K562 (cell line): ENCODE measurements at regions not wholly inside any gene's neighbourhood (a gene's known extent, or its start where the extent isn't known, plus 50 kb on each side); places are given as distances from the start of the nearest gene placed in this dataset.

Experiments used
- COPS2 ChIP-seq: fragments of 450-650 bp; conservative IDR thresholded peaks from 2 replicates; pipeline ENCODE4 v1.6.1; 2016; ENCODE audit warnings: mild to moderate bottlenecking, moderate library complexity
- HNRNPH1 ChIP-seq: fragments of 200-400 bp; formaldehyde crosslinking; optimal IDR thresholded peaks from 2 replicates; pipeline ENCODE3; 2017; ENCODE audit warnings: low read depth, mild to moderate bottlenecking, low read length, moderate library complexity
- NFRKB ChIP-seq: fragments of 450-650 bp; IDR thresholded peaks from 2 replicates; pipeline ENCODE4 v1.6.1; 2016; ENCODE audit warnings: low read depth
- PCBP1 ChIP-seq: fragments of 200-400 bp; formaldehyde crosslinking; IDR thresholded peaks from 2 replicates; pipeline ENCODE4 v1.6.1; 2018; ENCODE audit warnings: mild to moderate bottlenecking, low read depth, low read length; ENCODE audit not compliant: poor library complexity, severe bottlenecking
- SMC3 ChIP-seq: conservative IDR thresholded peaks from 2 replicates; pipeline ENCODE4 v1.6.1; 2011; ENCODE audit warnings: low read depth, low read length, improper control_type of control experiment; ENCODE audit not compliant: insufficient read depth
- STAT6 ChIP-seq: sonication (generic); formaldehyde crosslinking; IDR thresholded peaks from 2 replicates; pipeline ENCODE4 v1.8.1; 2023; ENCODE audit warnings: mild to moderate bottlenecking, missing genetic modification reagents
- TEAD1 ChIP-seq, 2 experiments: fragments of 450-650 bp in 1 of 2; sonication (generic) in 1 of 2; formaldehyde crosslinking; IDR thresholded peaks; 2 replicates each; pipeline versions ENCODE4 v1.4.0 to v1.8.0; 2020 to 2022; ENCODE audit warnings: mild to moderate bottlenecking in 2 of 2, missing genetic modification reagents in 1 of 2
- THAP12 ChIP-seq: fragments of 250-450 bp; sonication (Bioruptor Pico); IDR thresholded peaks from 2 replicates; pipeline ENCODE4 v1.9.0; 2021; ENCODE audit warnings: mild to moderate bottlenecking, inconsistent platforms
- ZBTB26 ChIP-seq: fragments of 450-650 bp; formaldehyde crosslinking; IDR thresholded peaks from 2 replicates; pipeline ENCODE4 v1.4.0; 2022; ENCODE audit warnings: missing genetic modification characterization
- ZNF3 ChIP-seq: fragments of 250-450 bp; sonication (Bioruptor Pico); IDR thresholded peaks from 2 replicates; pipeline ENCODE4 v1.5.0; 2021; ENCODE audit warnings: mild to moderate bottlenecking, moderate library complexity

GRCh38 chr2:226466124-226466523, 333.5 kb downstream of the IRS1 start (continued):
- TF ChIP-seq THAP12 (CRISPR knock-in tag) (no peak), NFRKB (no peak), SMC3 (no peak), ZNF3 (CRISPR knock-in tag) (no peak), TEAD1 (CRISPR knock-in tag; IDR thresholded peaks at IDR 0.05) (no peak), STAT6 (no peak), ZBTB26 (CRISPR knock-in tag) (no peak), COPS2 (no peak), HNRNPH1 (no peak), PCBP1 (no peak)
